ENCODE measurements at regions not wholly inside any gene's neighbourhood (a gene's known extent, or its start where the extent isn't known, plus 50 kb on each side); places are given as distances from the start of the nearest gene placed in this dataset.
"Not testable (repeated sequence)": the region's sequence is repeated elsewhere in the genome, so short reads cannot be mapped to it uniquely, and the experiment has no call there.

GRCh38 chr11:13216711-13217075 is 60.9 kb upstream of the BMAL1 start:
- TF ChIP-seq, protein P1, sequence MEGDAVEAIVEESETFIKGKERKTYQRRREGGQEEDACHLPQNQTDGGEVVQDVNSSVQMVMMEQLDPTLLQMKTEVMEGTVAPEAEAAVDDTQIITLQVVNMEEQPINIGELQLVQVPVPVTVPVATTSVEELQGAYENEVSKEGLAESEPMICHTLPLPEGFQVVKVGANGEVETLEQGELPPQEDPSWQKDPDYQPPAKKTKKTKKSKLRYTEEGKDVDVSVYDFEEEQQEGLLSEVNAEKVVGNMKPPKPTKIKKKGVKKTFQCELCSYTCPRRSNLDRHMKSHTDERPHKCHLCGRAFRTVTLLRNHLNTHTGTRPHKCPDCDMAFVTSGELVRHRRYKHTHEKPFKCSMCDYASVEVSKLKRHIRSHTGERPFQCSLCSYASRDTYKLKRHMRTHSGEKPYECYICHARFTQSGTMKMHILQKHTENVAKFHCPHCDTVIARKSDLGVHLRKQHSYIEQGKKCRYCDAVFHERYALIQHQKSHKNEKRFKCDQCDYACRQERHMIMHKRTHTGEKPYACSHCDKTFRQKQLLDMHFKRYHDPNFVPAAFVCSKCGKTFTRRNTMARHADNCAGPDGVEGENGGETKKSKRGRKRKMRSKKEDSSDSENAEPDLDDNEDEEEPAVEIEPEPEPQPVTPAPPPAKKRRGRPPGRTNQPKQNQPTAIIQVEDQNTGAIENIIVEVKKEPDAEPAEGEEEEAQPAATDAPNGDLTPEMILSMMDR (IDR thresholded peaks at IDR 0.05; ENCODE audit: insufficient read depth, low read length, poor library complexity, severe bottlenecking), result no peak
- H3K4me3 ChIP-seq (ENCODE audit: low read depth, low read length), result no peak overlapping the region
- no peaks in the 10 kb centered on the region for H3K27me3 ChIP-seq (ENCODE audit: control insufficient read depth, insufficient read depth, low read length)
- no peak for DNase-seq (ENCODE audit: low read depth)
- no peaks in the 10 kb centered on the region for H3K36me3 ChIP-seq (ENCODE audit: control insufficient read depth, insufficient read depth, low read length)

- H3K27me3 ChIP-seq (ENCODE audit: control insufficient read depth, insufficient read depth, low read length); DNase-seq (ENCODE audit: low read depth); H3K4me3 ChIP-seq (ENCODE audit: low read depth, low read length); H3K36me3 ChIP-seq (ENCODE audit: control insufficient read depth, insufficient read depth, low read length): not testable (repeated sequence)
These were observed 58.9 kb upstream of the BMAL1 start for GRCh38 chr11:13218685-13219084.

GRCh38 chr11:13220148-13220547 is 57.4 kb upstream of the BMAL1 start:
- TF ChIP-seq, protein P1 (IDR thresholded peaks at IDR 0.05; ENCODE audit: insufficient read depth, low read length, poor library complexity, severe bottlenecking), result no peak
- no peak for DNase-seq (ENCODE audit: low read depth)
- Histone ChIP-seq H3K27me3 (ENCODE audit: control insufficient read depth, insufficient read depth, low read length) (no peaks in the 10 kb centered on the region), H3K4me3 (ENCODE audit: low read depth, low read length) (no peak overlapping the region), H3K36me3 (ENCODE audit: control insufficient read depth, insufficient read depth, low read length) (no peaks in the 10 kb centered on the region)

DNA sequence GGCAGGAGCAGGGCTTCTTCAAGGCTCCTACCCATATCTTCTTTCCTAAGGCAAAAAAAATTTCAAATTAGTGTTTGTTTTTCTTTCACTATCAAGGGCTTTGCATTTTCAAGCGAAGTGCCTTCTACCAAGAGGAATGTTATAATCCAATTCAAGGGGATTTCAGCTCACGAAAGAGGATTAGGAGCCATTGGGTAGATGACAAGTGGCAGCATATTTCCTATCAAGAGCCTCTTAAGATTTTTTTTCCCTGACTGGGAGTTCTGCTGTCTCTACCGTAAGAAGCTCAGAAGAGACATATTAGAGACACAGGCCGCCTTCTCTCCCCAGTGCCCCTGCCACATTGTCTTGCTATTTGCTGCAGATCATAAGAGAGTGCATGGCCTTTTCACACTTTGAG is 55.9 kb upstream of the BMAL1 start:
- no peak for DNase-seq (ENCODE audit: low read depth)
- TF ChIP-seq, protein P1 (IDR thresholded peaks at IDR 0.05; ENCODE audit: insufficient read depth, low read length, poor library complexity, severe bottlenecking), result no peak
- no peak overlapping the region for H3K4me3 ChIP-seq (ENCODE audit: low read depth, low read length)
- no peaks in the 10 kb centered on the region for H3K36me3 ChIP-seq (ENCODE audit: control insufficient read depth, insufficient read depth, low read length)
- H3K27me3 ChIP-seq (ENCODE audit: control insufficient read depth, insufficient read depth, low read length), result no peaks in the 10 kb centered on the region

DNA sequence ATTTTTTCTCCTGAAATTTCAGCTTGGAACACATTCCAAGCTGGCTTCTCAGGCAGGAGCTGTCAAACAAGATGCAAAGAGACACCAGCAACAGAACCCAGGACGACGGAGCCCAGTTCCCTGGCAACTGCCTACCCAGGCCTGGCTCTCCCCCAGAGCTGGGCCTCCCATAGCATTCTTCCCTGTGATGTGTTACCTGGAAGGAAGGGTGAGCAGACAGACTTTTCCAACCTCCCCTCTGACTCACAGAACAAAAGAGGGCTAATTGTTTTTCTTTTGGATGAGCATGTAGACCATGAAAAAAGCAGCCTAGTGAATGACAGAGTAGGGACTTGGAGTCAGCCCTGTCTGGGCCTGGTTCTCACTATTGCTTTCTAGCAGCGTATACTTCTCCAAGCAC is 55.3 kb upstream of the BMAL1 start:
- DNase-seq (ENCODE audit: low read depth), result no peak
- no peaks in the 10 kb centered on the region for H3K36me3 ChIP-seq (ENCODE audit: control insufficient read depth, insufficient read depth, low read length)
- TF ChIP-seq, protein P1 (IDR thresholded peaks at IDR 0.05; ENCODE audit: insufficient read depth, low read length, poor library complexity, severe bottlenecking), result no peak

DNA sequence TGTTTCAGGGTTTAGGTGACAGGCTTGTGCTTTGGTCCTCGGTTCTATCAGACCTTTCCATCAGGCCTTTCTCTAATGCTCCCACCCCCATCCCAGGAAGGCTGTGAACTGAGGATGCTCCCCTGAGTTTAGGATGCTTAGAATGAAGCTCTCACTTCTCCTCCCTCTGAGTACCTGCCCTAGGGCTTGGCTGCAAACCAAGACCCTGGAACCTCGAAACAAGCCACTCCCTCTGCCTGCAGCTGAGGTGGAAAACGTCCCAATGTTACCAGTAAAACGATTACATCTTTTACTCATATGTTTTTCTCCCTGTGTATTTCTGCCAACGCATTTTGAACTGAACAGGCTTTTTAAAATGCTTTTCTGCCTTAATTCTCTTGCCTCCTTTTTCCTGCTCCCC is 54.5 kb upstream of the BMAL1 start:
- no peak for DNase-seq (ENCODE audit: low read depth)
- H3K36me3 ChIP-seq (ENCODE audit: control insufficient read depth, insufficient read depth, low read length), result no peaks in the 10 kb centered on the region
- TF ChIP-seq, protein P1 (IDR thresholded peaks at IDR 0.05; ENCODE audit: insufficient read depth, low read length, poor library complexity, severe bottlenecking), result no peak
- H3K4me3 ChIP-seq (ENCODE audit: low read depth, low read length), result no peak overlapping the region
- H3K27me3 ChIP-seq (ENCODE audit: control insufficient read depth, insufficient read depth, low read length), result no peaks in the 10 kb centered on the region

More for the DNA sequence above, 55.3 kb upstream of the BMAL1 start:
- H3K27me3 ChIP-seq (ENCODE audit: control insufficient read depth, insufficient read depth, low read length), result no peaks in the 10 kb centered on the region
- no peak overlapping the region for H3K4me3 ChIP-seq (ENCODE audit: low read depth, low read length)

Data from kidney epithelial cell (primary cell).